ENCODE measurements at regions not wholly inside any gene's neighbourhood (a gene's known extent, or its start where the extent isn't known, plus 50 kb on each side); places are given as distances from the start of the nearest gene placed in this dataset.
"Not testable (repeated sequence)": the region's sequence is repeated elsewhere in the genome, so short reads cannot be mapped to it uniquely, and the experiment has no call there.

DNA sequence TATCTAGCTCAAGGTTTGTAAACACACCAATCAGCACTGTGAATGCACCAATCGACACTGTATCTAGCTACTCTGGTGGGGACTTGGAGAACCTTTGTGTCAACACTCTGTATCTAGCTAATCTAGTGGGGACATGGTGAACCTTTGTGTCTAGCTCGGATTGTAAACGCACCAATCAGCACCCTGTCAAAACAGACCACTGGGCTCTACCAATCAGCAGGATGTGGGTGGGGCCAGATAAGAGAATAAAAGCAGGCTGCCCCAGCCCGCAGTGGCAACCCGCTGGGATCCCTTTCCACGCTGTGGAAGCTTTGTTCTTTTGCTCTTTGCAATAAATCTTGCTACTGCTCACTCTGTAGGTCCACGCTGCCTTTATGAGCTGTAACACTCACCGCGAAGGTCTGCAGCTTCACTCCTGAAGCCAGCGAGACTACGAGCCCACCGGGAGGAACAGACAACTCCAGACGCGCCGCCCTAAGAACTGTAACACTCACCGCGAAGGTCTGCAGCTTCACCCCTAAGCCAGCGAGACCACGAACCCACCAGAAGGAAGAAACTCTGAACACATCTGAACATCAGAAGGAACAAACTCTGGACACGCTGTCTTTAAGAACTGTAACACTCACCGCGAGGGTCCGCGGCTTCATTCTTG lies 128.5 kb downstream of the MRPL14 start:
- DNase-seq: not testable (repeated sequence)

DNA sequence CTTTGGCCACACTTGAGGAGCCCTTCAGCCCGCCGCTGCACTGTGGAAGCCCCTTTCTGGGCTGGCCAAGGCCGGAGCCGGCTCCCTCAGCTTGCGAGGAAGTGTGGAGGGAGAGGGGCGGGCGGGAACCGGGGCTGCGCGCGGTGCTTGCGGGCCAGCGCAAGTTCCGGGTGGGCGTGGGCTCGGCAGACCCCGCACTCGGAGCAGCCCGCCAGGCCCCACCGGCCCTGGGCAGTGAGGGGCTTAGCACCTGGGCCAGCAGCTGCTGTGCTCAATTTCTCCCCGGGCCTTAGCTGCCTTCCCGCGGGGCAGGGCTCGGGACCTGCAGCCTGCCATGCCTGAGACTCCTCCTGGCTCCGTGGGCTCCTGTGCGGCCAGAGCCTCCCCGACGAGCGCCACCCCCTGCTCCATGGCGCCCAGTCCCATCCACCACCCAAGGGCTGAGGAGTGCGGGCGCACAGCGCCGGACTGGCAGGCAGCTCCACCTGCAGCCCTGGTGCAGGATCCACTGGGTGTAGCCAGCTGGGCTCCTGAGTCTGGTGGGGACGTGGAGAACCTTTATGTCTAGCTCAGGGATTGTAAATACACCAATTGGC lies 129.2 kb downstream of the MRPL14 start:
- DNase-seq: not testable (repeated sequence)

DNA sequence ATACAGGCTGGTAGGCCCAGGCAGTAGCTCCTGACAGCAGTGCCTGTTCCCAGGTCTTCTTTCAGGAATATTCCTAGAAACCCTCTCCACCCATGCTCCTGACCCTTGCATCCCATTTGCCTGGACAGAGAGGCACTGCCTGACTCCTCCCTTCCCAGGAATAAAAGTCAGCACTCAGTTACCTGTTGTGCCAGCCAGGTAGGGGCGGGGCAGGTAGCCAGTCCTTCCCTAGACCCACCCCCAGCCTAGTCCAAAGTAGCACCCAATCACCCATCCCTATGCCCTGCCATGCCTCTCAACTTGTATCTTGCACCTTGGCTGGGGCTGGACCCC lies 129.9 kb downstream of the MRPL14 start:
- DNase-seq: no peak

DNA sequence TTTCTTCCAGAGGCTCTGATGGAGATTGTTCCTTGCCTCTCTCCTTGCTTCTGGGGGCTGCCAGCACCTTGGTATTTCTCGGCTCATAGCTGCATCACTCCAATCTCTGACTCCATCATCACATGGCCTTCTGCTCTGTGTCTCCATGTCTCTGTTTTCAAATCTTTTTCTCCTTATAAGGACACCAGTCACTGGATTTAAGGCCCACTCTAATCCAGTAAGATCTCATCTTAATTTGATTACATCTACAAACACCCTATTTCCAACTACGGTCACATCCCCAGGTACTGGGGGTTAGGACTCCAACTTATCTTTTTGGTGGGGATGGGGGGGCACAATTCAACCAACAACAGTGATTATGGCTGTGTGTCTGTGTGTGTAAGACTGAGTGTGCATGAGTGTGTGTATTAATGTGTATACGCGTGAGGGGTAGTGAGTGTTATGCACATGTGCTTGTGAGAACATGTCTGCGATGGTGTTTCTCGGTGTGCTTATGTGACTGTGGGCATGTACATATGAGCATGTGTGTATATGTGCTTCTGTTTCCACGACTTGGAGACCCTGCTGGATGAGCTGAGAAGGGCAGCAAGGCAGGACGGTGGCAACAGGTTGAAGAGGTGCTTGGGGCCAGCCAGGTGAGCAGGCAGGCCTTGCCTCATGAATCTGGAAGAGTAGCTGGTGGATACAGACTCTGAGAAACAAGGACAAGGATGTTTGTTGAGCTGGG lies 130.5 kb downstream of the MRPL14 start:
- no peak for DNase-seq

DNA sequence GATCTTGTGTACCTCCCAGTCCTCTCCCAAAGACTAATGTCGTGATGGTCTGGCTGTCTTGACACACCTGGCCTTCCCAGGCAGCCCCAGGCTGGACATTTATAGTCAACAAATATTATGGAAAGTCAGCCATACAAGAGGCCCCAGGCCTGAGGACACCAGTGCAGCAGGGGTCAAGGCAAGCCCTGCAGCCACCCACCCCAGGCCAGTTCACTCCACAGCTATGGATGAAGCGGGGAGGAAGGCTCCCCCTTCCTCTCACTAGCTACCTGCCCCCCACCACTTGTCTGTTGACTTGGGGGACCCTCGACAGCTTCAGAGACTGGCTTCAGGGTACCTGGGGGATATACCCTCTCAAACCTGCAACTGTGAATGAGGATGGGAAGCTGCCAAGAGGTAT lies 132.1 kb downstream of the MRPL14 start:
- no peak for DNase-seq

DNA sequence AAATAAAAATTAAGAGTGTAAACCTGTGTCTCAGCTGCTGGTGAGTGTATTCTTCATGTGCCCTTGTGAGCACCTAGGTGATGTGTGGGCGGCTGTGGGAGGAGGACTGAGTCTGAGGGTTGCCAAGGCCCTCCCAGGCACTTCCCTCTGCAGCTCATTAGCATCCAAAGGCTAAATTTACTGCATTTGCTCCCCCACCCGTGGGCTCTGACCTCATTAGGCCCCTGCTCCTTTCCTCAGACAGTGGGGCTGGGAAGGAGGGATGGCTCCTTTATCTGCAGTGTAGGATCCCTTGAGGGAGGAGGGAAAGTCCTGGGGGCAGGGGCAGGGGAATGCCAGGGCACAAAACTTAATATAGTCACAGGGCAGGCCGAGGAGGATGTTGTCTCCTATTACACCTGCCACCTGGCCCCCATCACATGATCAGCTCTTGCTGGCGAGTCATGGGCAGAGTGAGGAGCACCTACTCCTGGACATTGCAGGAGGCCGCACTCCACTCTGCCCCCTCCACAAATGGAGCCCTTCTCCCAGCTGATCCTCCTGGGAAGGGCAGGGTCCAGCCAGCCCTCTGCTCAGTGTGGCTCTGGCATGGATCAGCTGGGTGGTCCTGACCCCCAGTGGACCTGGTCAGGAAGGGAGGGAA lies 133.2 kb downstream of the MRPL14 start:
- DNase-seq: no peak

DNA sequence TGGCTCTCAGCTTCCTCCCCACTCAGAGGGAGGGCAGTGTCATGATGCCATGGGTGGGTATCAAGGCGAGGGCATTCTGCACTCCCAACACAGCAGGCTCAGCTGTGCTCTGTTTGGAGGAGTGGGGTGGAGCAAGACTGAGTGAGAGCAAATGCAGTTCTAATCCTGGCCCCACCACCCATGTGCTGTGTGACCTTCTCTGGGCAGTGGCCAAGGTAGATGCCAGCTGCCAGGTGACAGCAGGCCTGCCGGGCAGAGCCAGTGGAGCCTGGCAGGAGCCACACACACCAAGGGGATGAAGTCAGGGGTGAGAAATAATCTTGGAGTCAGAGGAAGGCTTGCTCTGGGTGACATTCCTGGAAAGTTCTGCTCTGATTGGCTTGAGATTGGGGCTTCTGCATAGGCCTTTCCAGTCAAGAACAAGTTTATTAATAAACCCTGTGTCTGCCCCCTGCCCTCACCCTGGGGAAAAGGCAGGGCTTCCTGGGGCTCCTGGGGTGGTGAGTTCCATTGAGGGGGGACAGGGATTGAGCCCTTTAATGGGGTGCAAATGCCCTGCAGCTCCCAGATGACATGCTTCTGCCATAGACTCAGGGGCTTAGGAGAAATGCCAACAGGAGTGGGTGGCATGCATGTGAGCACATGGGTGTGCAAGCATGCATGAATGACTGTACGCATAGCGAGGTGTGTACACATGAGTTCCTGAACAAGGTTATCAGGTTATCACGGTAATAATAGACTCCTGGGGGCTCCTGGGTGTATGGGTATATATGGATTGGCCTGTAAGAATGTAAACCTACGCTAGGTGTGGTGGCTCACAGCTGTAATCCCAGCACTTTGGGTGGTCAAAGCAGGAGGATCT lies 134.2 kb downstream of the MRPL14 start:
- DNase-seq: peak in 1 of 2 experiments; percentile 39

DNA sequence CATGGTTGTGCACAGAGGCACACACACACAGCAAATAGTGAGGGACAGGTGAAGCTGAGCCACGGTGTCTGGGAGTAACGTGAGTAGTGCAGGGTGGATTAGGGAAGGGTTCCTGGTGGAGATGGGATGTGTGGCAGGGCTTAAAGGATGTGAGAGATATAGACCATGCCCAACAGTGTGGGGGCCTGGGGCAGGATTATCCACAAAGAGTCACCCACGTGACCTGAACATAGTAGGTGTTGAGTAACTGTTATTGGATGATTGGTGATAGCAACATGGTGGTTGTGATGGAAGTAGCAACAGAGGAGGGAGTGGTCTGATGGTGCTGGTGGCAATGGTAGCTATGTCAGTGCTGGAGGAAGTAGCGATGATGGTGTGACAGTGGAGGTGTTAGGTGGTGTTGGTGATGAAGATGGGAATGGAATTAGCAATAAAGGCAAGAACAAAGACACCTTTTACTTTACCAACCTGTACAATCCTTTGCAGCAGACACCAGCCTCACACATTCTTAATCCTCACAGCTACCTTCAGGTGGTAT lies 135.1 kb downstream of the MRPL14 start:
- DNase-seq: no peak

DNA sequence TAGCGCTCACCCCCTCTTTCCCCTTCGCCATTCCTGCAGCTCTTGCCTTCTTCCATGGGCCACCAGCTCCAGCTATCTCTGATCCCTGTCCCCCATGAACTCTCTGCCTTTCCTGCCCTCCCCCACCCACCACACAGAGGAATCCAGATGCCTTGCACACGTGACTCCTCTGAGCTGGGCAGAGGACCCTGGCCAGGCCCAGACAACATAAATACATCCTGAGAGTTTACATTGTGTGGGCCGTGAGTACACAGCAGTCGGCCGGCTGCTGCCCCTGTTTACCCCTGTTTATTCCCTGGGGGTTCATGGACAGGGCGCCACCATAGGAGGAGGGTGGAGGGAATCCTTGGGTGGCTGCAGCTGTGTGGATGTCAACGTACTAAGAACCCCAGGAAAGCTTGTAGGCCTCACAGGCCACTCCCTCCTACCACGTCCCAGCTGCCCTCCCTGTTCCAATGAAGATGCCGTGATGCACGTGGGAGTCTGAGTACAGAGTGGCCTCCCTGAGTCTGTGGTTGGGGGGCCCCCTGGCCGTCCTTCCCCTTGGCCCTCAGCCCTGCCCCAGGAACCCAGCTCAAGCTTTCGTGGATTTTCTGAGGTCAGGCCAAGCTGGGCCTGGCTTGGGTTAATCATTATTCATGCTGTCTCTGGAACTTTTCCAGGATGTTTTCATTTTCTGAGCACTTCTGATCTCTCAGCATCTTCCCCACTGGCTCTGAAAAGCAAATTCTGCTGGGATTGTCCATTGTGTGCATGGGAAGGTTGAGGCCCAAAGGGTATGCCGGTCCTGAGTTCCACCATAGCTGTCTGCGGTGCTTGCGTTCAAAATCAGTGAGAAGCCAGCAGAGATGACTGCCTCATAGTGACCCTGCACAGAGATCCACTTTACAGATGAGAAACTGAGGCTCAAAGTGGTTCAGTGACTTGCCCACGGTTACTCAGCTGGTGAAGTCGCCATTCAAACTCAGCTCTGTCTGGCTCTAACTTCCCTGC lies 136.3 kb downstream of the MRPL14 start:
- DNase-seq: peak in 1 of 2 experiments; percentile 26

DNA sequence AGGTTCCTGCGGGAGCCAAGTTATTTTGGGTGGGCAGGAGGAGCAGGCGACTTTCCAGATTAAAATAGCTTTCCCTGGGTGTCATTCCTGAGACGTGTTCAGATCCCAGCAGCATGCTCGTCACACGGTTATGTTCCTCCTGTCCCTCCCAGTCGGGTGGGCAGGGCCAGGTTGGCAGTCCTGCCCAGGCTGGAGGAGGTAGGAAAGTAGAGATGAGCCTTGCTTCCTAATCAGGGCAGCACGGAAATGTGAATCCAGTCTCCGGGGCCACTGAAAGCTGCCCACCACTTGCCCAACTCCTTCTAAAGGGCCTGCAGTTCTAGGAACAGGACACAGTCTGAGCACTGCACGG lies 137.0 kb downstream of the MRPL14 start:
- DNase-seq: no peak

DNA sequence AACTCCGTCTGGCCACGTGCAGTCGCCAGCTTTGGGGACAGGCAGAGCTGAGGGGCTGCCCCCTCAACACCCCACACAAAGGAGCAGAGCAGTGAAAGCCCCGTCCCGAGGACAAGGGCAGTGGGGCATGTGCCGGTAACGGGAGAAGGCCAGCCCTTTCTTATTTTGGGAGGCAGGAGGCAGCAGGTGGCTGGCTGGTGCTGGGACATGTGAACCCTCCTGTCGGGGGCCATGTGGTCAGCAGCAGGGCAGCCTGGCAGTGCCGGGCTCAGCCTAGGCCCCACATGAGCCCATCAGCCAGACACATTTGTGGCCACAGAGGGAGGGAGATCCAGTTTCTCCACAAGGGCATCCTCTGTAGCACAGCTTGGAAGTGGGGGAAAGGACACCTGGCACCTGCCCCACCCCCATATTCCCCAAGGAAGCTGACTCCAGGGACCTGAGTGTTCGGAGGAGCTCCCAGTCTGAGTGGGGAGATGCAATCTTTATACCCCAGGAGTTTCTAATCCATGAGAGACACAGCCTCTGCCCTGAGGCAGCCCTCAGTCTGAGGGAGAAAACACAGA lies 137.6 kb downstream of the MRPL14 start:
- no peak for DNase-seq

DNA sequence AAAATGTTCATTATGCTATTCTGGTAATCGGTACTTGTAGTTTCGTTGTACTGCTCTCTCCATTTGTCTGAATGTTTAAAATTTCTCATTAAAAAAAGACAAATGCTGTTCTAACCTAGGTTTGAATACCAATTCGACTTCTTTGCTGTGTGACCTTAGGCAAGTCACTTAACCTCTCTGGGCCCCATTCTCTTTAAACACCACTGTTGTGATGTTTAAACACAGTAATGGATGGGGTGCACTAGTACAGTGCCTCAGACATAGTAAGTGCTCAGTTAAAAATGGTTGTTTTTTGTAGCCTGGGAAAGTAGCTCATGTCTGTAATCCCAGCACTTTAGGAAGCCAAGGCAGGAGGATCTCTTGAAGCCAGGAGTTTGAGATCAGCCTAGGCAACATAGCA lies 138.5 kb downstream of the MRPL14 start:
- DNase-seq: no peak

DNA sequence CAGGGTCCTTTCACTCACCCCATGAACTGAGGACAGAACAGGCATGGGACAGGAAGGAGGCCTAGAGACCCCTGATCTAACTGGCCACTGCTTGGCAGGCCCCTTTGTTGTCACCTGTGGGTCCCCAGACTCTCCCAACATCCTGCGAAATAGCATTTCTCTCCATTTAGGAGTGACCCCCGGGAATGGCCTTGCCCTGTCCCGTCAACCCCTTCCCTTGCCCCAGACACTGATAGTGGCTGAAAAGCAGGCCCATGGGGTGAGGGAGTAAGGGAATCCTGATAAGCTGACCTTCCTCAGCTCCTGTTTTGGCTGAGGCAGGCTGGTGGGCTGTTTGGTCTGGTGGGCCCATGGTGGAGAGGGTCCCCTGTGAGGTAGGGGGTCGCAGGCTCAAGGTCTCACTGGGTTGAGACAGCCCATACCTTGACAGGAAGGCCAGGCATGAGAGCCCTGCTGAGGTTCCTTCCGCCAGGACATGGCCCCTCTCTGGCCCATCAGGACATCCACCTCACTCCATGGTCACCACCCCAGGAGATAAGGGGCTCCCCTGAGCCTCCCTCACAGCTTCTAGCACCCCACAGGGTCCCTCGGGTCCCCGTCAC lies 139.3 kb downstream of the MRPL14 start:
- DNase-seq: no peak

DNA sequence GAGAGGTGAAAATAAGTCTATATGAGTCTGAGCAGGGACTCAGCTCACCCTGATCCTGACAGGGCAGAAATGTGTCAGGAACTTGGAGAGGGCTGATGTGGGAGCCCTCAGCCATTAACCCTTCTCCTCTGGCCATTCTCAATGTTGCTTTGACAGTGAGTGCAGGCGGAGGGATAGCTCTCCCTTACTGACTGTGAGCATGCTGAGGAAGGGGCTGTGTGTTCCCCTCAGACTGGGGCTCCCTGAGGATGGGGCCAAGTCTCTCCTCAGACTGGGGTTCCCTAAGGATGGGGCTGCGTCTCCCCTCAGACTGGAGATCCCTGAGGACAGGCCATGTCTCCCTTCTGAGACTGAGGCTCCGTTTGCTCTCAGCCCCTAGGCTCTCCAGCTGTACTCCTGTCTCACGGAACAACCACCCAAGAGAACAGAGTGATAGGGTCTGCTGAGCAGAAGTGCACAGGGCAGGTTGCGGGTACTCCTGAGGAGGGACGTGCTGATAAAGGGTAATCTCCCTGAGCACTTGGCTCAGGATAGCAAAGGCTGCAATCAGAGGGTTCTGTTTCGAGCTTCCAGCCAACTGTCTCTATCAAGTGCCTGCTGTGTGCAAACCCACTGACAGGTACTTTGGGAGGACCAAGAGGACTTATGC lies 141.0 kb downstream of the MRPL14 start:
- DNase-seq: no peak

DNA sequence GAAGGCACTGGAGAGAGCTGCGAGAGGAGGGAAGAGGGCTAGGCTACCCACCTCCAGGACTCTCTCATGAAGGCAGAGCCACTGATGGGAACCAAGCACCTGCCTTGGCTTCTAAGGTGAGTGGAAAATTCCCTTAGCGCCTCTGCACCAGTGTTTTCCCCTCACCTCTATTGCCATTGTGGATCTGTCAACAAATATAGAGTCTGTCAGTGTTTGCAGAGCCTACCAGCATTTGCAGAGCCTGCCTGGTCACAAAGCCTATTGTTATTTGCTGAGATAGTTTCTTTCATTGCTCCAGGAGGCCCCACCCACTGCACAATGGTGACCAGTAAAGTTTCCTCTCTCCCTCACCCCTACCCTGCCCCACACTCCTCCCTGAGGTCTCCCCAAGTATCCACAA lies 141.9 kb downstream of the MRPL14 start:
- DNase-seq: no peak

DNA sequence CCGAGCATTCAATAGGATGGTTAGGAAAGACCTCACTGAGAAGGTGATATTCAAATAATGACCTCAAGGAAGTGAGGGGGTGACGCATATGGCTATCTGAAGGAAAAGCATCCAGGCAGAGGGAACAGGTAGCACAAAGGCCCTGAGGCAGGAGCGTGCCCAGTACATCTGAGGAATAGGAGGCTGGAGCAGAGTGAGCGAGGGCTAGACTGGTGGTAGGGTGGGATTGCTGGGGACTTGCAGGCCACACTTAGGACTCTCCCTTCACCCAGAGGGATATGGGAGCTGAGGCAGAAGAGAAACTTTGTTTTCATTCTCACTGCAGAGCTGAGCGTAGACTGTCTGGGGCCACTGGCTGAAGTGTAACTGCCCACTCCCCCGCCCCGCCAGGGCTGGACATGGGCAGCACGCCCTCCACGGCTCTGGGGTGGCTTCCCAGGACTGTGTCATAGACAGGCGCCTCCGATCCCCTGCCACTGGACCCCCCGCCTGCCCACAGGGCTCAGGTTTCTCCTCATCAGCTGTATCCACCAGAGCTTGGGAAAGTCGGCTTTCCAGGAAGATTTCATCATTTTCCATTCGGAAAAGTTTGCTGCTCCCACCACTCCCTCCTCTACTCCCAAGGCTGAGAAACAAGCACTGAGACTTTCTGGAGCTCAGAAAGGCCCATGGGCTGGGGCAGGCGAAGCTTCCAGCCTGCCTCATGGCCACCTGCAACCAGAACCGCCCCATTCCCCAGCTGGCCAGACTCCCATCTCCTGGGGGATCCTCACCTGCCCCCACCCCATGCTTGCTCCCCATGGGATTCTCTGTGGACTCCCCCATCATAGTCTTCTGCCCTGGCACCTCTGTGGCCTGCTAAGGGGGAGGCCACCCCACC lies 142.6 kb downstream of the MRPL14 start:
- no peak for DNase-seq

DNA sequence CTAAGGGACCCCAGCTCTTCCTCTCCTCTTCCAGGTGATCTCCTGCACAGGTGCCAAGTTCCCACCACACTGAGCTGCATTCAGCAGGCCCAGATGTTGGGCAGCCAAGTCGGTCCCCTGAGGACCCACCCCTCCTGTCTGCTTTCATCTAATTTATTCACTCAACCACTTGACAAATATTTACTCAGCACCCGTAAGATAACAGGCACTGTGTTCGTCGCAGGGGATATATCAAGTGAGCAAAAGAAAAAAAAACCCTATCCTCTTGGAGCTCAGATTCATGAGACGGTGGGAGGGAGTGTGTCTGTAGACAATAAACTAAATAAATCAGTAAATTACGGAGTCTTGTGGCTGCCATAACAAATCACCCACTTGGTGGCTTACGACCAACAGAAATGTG lies 143.6 kb downstream of the MRPL14 start:
- no peak for DNase-seq

DNA sequence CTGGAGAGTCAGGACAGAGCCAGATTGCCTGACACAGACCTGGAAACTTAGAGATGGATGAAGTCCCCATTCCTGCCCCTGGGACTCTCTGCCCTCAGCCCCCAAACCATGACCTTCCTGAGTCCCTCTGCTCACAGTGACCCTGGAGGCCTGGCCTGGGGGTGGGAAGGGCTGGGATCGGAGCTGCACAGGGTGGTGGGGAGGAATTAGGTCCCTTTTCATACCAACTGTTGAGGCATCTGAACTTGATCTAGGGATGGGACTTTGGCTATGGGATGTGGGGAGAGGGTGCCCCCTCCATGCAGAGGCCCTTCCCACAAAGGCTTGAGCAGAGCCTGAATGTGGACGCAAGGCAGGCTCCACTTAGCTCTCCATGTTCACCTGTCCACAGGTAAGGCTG lies 144.1 kb downstream of the MRPL14 start:
- DNase-seq: no peak

DNA sequence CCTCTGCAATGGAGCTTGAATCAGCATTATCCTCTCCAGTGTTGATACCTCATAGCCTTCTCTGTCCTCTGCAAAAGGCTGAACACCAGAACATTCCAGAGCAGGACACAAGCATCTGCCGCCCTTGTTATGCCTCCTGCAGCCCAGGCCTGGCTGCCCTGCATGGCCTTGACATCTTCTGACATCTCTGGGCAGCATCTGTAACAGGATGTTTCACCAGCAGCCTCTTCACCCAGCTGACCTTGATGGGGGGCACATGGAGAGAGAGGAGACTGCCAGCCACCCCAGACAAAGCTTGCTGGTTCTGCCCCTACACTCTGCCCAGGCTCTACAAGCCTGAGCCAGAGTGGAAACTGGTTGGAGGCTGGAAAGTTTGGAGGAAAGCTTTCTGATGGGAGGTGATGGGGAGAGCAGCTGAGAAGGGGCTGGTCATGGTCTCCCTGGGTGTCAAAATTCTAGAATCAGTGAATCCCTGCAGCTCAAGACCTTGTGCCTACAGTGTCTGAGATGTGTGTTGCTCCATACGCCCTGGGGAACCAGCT lies 145.1 kb downstream of the MRPL14 start:
- no peak for DNase-seq
